NB4 (cell line): ENCODE measurements at regions not wholly inside any gene's neighbourhood (a gene's known extent, or its start where the extent isn't known, plus 50 kb on each side); places are given as distances from the start of the nearest gene placed in this dataset.

ENCODE experiments used
- POLR2A ChIP-seq: IDR thresholded peaks from 2 replicates; pipeline ENCODE4 v1.6.1; 2011; ENCODE audit warnings: mild to moderate bottlenecking; ENCODE audit not compliant: insufficient read length; ENCODE audit errors: extremely low read depth
- TF ChIP-seq, protein P1 (sequence below): IDR thresholded peaks from one replicate; pipeline ENCODE4 v1.5.1; 2012; ENCODE audit warnings: low read depth, low read length
- TF ChIP-seq, protein P2 (sequence below): IDR thresholded peaks from 2 replicates; pipeline ENCODE4 v1.6.1; 2011; ENCODE audit warnings: low read depth, low read length

DNA sequence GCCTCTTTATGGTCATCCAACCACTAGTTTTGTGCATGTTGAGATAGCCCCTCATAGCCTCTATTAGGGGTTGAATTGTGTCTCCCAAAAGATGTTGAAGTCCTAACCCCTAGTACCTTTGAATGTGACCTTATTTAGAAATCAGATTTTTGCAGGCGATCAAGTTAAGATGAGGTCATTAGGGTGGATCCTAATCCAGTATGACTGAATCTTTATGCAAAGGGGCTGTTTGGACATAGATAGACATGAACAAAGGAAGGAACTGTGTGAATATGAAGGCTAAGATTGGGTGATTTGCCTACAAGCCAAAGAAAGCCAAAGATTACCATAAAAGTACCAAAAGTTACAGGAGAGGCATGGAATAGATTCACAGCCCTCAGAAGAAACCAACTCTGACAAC is 209.6 kb downstream of the NUAK1 start:
- TF ChIP-seq, protein P1, sequence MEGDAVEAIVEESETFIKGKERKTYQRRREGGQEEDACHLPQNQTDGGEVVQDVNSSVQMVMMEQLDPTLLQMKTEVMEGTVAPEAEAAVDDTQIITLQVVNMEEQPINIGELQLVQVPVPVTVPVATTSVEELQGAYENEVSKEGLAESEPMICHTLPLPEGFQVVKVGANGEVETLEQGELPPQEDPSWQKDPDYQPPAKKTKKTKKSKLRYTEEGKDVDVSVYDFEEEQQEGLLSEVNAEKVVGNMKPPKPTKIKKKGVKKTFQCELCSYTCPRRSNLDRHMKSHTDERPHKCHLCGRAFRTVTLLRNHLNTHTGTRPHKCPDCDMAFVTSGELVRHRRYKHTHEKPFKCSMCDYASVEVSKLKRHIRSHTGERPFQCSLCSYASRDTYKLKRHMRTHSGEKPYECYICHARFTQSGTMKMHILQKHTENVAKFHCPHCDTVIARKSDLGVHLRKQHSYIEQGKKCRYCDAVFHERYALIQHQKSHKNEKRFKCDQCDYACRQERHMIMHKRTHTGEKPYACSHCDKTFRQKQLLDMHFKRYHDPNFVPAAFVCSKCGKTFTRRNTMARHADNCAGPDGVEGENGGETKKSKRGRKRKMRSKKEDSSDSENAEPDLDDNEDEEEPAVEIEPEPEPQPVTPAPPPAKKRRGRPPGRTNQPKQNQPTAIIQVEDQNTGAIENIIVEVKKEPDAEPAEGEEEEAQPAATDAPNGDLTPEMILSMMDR: no peak
- TF ChIP-seq POLR2A: no peak
- TF ChIP-seq, protein P2, sequence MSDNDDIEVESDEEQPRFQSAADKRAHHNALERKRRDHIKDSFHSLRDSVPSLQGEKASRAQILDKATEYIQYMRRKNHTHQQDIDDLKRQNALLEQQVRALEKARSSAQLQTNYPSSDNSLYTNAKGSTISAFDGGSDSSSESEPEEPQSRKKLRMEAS: no peak
